GM21390 (cell line): ENCODE measurements at regions not wholly inside any gene's neighbourhood (a gene's known extent, or its start where the extent isn't known, plus 50 kb on each side); places are given as distances from the start of the nearest gene placed in this dataset.

Source experiments
- ATAC-seq: cut with Tn5 transposase; IDR thresholded peaks from one replicate; pipeline ENCODE4 v1.9.1; 2021; ENCODE audit not compliant: unreplicated experiment

DNA sequence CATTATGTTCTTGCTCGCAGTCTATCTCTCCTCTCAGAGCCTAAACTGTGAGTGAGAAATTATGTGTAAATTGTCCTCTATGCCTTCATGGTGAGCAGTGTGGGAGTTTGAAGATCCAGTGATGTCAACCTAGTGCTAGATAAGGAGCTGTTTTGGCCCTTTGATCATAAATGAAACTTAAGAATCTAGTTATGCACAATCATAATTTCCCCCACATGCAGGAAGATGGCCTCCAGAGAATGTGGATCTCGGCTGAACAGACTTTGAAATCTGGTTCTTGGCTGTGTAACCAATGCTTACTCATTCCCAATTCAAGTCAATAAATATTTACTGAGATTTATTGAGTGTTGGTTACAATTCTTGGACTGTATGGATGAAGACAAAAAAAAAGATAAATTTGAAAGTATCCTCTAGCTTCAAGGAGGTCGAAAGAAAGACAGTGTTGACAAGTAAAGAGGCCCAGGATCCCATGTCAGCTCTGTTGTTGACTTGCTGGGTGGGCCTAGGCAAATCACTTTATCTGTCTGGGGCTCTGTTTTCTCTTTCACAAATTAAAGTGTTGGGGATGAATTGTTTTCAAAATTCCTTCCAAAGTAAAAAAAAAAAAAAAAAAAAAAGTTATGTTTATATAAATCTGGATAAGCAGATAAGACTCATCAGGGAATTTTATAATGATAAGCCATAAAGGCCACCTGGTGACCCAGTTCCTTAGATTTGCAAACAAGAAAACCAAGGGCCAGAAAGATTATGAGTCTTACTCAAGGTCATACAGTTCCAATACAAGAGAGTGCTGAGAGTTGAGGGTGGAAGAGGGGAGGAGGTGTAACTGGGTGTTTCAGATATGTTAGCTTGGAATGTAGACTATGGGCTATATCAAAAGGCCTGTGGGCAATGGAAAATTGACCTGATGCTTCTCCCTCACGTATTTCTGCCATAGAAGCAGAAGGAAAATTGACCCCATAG, 969.9 kb downstream of the KCNMA1 start:
- no peak for ATAC-seq

DNA sequence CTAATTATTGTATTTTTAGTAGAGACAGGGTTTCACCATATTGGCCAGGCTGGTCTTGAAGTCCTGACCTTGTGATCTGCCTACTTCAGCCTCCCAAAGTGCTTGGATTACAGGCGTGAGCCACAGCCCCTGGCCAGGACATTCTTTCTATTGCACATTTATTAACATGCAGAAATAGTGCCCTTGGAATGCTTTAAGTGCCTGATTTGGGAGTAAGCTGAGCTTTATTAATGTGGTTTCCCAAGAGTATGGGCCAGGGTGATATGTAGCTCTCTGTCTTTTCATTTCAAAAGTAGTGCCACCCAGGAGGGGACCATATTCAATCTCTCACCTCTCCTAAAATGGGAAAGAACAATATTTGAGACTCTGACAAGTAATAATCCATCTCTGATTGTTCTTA, 970.7 kb downstream of the KCNMA1 start:
- no peak for ATAC-seq

DNA sequence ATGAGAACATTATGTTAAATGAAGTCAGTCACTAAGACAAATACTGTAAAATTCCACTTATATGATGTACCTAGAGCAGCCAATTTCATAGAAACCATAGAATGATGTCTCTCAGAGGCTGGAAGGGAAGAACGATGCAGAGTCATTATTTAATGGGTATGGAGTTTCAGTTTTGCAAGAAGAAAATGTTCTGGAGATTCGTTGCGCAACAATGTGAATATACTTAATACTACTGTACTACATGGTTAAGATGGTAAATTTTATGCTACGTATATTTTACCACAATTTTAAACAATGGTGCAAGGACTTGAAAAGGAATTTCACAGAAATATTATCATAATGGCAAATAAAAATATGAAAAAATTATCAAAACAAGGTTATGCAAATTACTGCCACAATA, 972.6 kb downstream of the KCNMA1 start:
- ATAC-seq: no peak

DNA sequence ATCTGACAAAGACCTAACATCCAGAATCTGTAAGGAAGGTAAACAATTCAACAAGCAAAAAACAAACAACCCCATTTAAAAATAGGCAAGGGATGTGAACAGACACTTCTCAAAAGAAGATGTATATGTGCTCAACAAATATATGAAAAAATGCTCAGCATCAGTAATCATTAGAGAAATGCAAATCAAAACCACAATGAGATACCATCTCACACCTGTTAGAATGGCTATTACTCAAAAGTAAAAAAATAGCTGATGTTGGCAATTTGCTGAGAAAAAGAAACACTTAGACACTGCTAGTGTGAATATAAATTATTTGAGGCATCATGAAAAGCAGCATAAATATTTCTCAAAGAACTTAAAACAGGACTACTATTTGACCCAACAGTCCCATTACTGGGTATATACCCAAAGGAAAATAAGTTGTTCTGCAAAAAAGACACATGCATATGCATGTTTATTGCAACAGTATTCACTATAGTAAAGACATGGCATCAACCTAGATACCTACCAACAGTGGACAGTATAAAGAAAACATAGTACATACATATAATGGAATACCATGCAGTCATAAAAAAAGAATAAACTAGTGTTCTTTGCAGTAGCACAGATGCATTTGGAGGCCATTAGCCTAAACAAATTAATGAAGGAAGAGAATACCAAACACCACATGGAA, 980.1 kb downstream of the KCNMA1 start:
- no peak for ATAC-seq

DNA sequence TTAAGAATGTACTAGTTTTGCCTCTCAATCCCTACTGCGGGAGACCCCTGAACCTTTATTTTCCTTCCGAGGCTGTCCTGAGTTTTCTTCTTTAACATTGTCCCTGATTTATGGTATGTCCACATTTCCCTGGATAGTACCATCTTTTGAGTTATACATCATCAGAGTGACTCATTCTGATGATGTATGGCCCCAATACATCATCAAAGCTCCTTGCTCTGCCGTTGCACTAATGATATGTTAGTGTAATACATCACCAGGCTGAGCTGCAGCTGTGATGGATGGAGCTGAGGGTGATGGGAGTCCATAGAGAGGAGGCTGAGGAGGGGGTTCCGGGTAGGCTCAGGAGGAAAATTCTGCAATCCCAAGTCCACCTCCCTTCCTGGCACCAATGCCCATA, 986.5 kb downstream of the KCNMA1 start:
- no peak for ATAC-seq

DNA sequence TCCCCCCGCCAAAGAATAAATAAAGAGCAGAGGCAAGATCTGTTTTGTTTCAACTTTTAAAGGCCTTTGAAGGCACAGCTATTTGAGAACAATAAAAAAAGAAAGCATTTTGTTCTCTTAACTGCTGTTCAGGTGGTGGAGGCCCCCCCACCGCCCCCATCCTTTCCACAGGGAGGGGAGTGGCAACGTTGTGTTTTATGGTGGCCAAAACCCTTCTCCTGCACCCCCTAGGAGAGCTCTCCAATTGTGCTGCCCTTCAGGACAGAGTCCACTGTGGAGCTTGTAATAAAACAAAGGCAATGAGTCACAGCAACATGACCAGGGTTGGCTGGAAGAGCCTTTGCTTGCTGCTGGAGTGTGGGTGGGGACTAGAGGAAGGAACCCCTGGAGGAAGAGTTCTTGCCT, 987.9 kb downstream of the KCNMA1 start:
- no peak for ATAC-seq

DNA sequence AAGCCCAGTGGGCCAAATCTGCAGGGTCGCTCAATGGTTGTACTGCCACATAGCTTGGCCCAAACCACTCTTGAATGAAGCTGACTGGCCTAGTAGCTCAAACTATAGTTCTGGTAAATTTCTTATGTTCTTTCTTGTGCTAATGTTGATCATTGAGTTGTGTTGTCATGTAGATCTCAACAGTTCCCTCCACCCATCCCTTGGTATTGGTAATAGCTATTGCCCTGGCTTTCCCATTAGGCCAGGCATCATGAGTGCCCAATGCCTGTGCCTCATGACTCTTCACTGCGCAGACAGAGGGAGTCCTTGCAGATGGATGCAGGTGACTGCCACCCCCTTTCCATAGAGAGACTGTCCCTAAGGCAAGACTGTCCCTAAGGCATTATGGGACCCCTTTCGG, 988.4 kb downstream of the KCNMA1 start:
- no peak for ATAC-seq

DNA sequence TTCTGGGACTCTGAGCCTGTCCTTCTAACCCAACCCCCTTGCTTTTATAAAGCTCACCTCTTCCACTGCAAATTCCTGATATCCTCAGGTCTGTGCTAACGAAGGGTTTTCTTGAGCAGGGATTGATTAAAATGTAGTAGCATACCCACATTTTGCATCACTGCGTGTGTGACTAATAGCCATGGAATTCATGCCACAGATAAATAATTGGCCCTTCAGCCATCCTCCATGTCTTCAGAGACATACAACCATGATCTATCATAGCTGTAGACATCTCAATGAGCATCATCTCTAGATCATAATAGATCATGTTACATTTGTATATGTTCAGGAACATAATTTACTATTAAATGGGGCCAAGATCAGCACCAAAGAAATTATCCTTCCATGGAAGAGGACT, 990.3 kb downstream of the KCNMA1 start:
- ATAC-seq: no peak

DNA sequence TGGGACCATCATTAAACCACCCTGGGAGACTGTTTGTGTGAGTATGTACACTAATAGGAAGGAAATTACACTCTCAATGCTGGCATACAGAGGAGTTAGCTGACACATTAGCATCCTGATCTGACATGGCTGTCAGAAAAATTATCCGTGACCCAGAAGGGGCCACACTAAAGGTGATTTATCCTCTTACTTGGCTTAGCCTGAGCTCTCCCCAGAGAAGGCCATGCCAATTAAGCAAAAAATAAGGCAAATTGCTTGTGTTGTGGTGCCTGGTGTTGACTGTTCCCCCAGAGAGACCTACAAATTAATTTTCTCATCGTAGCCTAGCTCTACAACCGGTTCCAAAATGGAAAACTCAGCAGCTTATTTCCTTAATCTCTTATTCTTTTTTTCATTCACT, 992.3 kb downstream of the KCNMA1 start:
- no peak for ATAC-seq

DNA sequence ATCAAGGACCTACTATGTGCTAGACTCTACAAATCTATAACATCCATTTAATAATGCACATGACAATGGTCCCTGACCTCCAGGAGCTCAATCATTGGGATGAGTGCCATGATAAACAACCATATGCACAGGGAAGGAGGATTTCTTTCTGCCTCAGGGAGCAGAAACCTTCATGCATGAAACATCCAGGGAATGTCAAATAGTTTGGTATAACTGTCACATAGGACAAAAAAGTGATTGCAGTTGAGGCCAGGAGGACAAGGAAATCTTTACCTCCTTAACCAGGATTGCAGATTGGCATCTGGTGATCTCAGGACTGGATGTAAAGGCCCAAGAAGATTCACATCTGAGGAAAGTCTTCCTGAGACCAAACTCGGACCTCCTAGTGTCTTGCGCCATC, 993.1 kb downstream of the KCNMA1 start:
- no peak for ATAC-seq

DNA sequence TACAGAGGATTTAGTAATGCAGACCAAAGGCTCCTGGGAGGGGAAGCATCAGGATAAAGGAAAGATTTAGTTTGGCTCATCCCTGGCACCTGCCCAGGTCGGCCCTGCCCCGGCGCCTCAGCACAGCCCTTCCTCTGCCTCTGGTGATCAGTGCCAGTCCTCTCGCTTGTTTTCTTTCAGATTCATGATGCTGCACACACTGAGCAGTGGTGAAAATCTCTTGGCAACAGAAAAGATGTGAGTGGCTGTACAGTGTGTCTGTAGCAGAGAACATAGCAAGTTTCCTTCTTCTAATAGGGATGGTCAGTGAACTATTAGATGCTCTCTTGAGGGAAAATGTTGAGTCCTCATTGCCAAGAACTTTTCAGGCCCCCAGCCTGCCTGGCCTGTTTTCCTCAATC, 994.1 kb downstream of the KCNMA1 start:
- no peak for ATAC-seq

DNA sequence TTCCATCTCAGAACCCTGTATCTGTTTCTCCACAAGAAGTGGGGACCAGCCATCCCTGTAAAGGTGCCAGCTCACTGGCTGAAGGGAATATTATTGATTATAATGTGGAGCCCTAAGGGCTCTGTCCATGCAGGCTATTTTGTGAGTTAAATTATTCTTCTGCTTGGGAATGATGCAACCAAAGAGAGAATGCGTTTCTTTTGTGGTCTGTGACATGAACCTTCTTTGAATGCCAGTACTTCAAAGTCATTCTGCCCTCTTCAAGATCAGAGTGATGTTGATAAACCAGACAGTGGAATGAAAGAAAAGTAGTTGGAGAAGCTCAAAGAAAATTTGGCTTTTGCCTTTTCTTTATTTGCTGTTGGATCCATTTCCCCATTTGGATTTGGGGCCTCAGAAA, 995.2 kb downstream of the KCNMA1 start:
- no peak for ATAC-seq

DNA sequence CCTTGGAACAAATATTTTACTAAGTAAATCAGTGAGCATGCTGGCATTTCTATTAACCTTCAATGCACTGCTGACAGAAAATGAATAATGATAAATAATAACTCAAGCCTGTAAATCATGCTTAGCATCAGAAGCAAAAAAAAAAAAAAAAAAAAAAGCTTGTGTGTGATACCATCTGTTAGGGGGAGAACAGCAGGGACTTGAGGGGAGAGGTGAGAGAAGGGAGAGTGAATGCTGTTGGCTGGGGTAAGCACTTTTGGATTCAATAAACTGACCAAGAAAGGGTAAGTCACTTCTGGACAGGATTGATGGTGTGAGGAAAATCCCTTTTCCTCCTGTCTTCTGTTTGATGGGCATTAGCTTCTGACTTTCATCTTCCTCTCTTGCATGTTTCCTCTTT, 996.4 kb downstream of the KCNMA1 start:
- no peak for ATAC-seq

DNA sequence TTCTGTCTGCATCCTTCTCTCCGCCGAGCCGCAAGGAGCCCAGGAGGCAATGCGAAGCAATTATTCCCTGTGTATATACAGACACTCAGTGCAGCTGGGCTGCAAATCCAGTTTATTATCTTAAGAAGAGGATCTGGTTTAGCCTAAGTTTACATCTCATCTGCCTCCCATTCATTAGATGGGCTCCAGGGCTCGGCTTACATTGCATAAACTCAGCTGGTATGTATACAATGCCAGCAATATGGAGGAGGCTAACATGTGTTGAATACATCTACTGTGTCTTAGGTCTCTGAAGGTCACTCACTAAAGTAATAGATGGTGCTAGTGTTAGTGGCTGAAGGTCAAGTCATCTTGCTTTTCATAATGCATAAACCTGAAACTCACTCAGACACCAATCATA, 996.8 kb downstream of the KCNMA1 start:
- no peak for ATAC-seq

DNA sequence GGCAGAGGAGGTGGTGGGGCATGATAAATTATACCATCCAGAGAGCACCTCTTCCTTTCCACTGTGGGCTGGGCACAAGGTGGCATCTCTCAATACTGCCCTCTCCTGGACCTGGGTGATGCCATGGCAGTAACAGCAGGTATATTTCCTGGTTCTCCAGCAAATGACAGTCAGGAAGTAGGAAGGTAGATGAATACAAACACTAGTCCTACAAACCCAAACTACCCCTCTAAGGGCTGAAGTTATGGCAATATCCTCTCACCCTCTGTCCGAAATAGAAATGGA, 1004.9 kb downstream of the KCNMA1 start:
- no peak for ATAC-seq

DNA sequence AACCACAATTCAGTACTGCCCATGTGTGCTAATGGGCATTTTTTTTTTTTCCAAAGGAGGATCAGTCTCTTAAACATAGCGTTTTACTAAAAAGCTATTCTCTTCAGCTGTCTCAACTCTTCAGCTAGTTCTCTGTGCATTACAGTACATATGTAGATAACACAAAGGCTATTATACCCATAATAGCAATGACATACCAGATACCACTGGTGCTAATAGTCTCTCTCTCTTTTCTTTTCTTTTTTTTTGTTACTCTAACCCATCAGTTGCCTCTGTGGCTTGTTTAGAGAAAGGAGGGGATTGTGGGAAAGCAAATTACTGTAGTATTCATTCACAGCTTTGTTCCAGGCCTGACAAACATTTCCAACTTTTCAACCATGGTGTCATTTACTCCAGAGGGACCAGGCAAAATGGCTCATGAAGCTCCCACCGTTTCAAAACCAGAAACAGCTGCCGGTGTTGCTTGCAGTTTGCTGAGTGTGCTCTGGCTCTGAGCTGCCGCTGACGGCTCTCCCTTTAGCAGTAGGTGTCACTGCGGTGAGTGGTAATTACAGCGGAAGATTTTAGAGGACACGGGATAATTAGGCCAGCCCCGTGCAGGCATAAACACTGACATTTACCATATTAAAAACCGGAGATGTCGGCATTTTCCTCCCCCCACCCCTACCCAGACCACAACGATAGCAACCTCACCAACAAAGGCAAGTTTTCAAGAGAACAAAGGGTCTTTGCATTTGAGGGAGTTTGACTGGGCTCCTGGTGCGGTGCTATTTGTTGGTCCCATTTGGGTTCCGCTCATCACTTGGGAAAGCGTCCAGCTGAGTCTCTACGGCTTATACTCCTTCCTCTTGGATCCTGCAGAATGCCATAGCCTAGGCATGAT, 1005.5 kb downstream of the KCNMA1 start:
- ATAC-seq: no peak

DNA sequence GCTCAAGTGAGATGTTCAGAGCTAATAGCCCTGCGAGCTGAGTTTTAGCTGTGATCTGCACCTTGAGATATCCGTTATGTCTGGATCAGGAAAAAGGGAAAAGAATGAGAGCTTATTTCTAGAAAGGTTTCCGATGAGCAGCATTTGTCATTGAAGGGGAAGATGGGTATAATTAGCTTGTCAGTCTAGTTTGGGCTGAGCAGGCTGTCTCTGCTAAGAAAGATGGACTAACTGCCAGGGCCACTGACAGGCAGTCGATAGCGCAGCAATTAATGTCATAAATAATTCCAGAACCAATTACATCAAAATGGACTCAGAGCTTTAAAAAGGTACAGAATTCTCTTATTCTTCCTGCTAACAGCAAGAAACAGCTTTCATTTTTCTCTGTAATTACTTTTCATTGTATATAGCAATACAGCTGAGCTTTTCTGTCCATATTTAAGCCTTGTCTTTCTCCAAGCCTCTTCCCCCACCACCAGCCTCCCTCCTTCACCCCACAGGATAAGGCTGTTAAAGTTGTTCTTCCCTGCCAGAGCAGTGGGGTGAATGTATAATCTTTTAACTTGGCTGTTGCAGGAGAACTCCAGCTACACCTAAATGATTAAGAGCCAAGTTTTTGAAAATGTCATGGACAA, 1006.5 kb downstream of the KCNMA1 start:
- ATAC-seq: no peak

DNA sequence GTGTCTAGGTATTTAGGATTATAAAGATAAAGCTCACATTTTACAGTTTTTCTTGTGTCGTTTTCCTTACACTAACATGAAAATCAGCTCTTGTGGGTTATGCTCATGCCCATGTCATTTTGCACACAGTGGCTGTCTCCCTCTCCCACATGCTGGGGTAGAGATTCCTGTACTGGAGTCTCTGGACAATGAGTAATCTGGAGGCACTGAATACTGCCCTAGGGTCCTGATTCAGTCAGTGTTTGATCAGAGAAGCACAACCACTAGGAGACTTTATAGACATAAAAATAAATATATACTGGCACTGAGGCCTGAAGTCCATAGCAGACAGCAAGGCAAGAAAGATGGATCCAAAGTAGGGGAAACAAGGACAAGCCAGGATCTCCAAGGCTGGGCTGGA, 1008.8 kb downstream of the KCNMA1 start:
- no peak for ATAC-seq

DNA sequence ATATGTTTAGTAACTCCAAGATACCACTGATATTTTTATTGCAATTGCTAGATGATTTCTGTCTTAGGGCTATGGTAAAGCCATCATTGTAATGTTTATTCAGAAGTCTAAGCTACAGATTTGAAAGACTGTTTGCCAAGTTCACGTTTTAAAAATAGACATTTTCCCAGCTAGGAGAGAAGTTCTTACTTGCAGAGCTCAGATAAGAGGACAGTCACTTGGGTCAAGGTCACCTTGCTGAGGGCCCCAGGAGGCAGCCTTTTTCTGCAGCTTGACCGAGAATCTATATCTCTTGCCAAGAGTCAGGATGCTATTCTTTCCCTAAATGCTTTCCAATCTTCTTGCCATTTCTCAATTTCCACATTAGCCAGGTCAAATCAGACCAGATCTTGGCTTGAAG, 1011.2 kb downstream of the KCNMA1 start:
- no peak for ATAC-seq

DNA sequence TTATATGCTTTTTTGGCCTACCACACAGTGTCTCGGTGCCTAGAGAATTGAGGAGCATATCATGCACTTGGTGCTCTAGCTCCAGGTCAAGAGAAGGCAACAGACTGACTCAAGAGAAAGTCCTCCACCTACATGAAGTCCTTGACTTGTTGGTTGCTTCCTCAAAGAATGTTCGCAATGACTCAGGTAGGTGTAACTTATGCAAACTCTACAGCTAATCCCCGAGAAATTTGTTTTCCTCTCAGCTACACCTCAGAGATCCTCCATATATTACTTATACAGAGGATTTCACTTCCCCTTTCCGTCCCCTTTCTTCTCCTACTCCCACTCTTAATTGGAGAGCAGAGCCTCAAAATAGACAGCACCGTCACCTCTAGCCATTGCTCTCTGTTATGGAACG, 1013.1 kb downstream of the KCNMA1 start:
- peak; percentile 92 for ATAC-seq

DNA sequence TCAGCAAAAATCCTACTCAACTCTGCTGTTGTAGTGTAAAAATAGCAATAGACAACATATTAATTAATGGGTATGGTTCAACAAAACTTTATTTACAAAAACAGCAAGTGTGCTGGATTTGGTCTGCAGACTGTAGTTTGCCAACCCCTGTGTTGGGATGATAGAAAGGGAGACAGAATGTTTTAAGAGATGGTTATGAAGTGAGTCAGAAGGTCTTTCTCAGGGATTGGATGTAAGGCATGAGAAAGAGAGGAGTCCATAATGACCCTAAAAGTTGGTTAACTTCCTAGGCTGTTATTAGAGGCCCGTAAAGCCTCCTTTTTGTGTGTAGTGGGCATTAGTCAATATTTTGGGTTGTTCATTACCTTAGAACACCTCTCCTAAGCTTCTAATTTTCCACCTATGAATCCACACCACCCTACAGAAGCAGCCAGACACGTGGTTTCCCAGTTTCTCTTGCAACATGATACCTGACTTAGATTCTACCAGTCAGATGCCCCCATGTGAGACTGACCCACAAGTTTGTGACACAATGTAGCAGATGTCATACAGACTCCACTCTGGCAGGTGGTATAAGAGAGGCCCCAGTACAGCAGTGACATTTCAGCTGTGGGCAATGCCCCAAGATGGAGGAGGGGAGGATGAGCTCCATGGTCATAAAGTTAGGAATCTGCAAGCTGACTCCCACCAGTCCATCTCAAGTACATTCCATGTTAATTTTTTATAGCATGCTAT, 1015.6 kb downstream of the KCNMA1 start:
- no peak for ATAC-seq
